Endothelial cell of umbilical vein (primary cell): ENCODE measurements at regions not wholly inside any gene's neighbourhood (a gene's known extent, or its start where the extent isn't known, plus 50 kb on each side); places are given as distances from the start of the nearest gene placed in this dataset.

ENCODE experiments used
- BruUV-seq: library from RNA; stranded (reverse); fragments of 400-500 nt; replicated peaks from 2 replicates; lab custom pipeline; 2021; lab: Mats Ljungman, UMichigan
- CTCF ChIA-PET: fragments of 300-600, 350-600 bp; sonication (Branson Sonifier 250); formaldehyde crosslinking; loops from one replicate; lab custom pipeline; 2021; ENCODE audit warnings: antibody characterized with exemption, inconsistent platforms; lab: Charles Lee
- POLR2A ChIA-PET: fragments of 300-600, 350-600 bp; sonication (Branson Sonifier 250); formaldehyde crosslinking; loops from one replicate; lab custom pipeline; 2021; ENCODE audit warnings: antibody characterized with exemption, inconsistent platforms; lab: Charles Lee
- DNase-seq: peaks from one replicate; pipeline ENCODE4 v3.0.0-alpha.2; 2011; ENCODE audit warnings: low read depth, low spot score
- FAIRE-seq: peaks from 2 replicates; lab custom pipeline; 2011; peaks lifted over from hg19 to GRCh38; lab: Jason Lieb, UNC
- H2AFZ ChIP-seq: 2 replicates; pipeline ENCODE4 v1.6.0; 2012; ENCODE audit warnings: low read depth, low read length, control low read depth, inconsistent platforms
- H3K27ac ChIP-seq: 2 replicates; pipeline ENCODE4 v1.5.1; 2011; ENCODE audit warnings: low read depth, mild to moderate bottlenecking, control low read depth, low read length, moderate library complexity; ENCODE audit not compliant: insufficient read depth
- H3K27me3 ChIP-seq, 2 experiments: 2 replicates each; pipeline versions ENCODE4 v1.6.0 to v1.6.1; 2011; ENCODE audit warnings: low read length in 2 of 2, mixed read lengths in 1 of 2; ENCODE audit not compliant: control insufficient read depth in 2 of 2, insufficient read depth in 2 of 2
- H3K36me3 ChIP-seq, 2 experiments: 2 replicates in 1 of 2; 3 replicates in 1 of 2; pipeline ENCODE4 v1.5.1; 2011; ENCODE audit warnings: low read length in 2 of 2, mild to moderate bottlenecking in 1 of 2, moderate library complexity in 1 of 2; ENCODE audit not compliant: control insufficient read depth in 2 of 2, insufficient read depth in 2 of 2; ENCODE audit errors: extremely low read depth in 1 of 2
- H3K4me1 ChIP-seq: 3 replicates; pipeline ENCODE4 v1.5.1; 2011; ENCODE audit warnings: mild to moderate bottlenecking, low read length; ENCODE audit not compliant: control insufficient read depth, insufficient read depth; ENCODE audit errors: extremely low read depth
- H3K4me2 ChIP-seq: 2 replicates; pipeline ENCODE4 v1.6.1; 2011; ENCODE audit warnings: low read length, control low read depth, mixed read lengths; ENCODE audit not compliant: insufficient read depth
- H3K4me3 ChIP-seq, 3 experiments: fragments of 200-600 bp in 1 of 3; sonication (generic), shearing (Covaris generic) in 1 of 3; replicated peaks in 1 of 3; 2 replicates each; pipeline ENCODE4 v1.5.1; 2011 to 2016; ENCODE audit warnings: control low read depth in 3 of 3, low read length in 3 of 3, mild to moderate bottlenecking in 2 of 3, inconsistent platforms in 1 of 3, low read depth in 1 of 3, moderate library complexity in 1 of 3; ENCODE audit not compliant: insufficient read depth in 1 of 3
- H3K79me2 ChIP-seq: 2 replicates; pipeline ENCODE4 v1.6.0; 2012; ENCODE audit warnings: low read length, inconsistent platforms; ENCODE audit not compliant: control insufficient read depth, insufficient read depth
- H3K9ac ChIP-seq: replicated peaks from 2 replicates; pipeline ENCODE3; 2011; ENCODE audit warnings: low read length, control low read depth; ENCODE audit not compliant: insufficient read depth; ENCODE audit errors: extremely low read depth
- H3K9me1 ChIP-seq: replicated peaks from 3 replicates; pipeline ENCODE4 v1.6.0; 2011; ENCODE audit warnings: mild to moderate bottlenecking, low read length; ENCODE audit not compliant: control insufficient read depth, insufficient read depth; ENCODE audit errors: extremely low read depth
- H3K9me3 ChIP-seq: replicated peaks from 2 replicates; pipeline ENCODE4 v1.5.1; 2012; ENCODE audit warnings: low read length, inconsistent platforms; ENCODE audit not compliant: control insufficient read depth, insufficient read depth
- H4K20me1 ChIP-seq: replicated peaks from 2 replicates; pipeline ENCODE3; 2011; ENCODE audit warnings: mild to moderate bottlenecking, low read length; ENCODE audit not compliant: control insufficient read depth, insufficient read depth; ENCODE audit errors: extremely low read depth
- CTCF ChIP-seq, 2 donors: IDR thresholded peaks; 1 replicate in 1 of 2; 2 replicates in 1 of 2; pipeline ENCODE4 v1.5.1; 2011; ENCODE audit warnings: low read length in 2 of 2, mild to moderate bottlenecking in 2 of 2, moderate library complexity in 2 of 2, control low read depth in 1 of 2, inconsistent platforms in 1 of 2, low read depth in 1 of 2; ENCODE audit not compliant: insufficient read depth in 1 of 2; ENCODE audit errors: extremely low read depth in 1 of 2
- EZH2 ChIP-seq: IDR thresholded peaks from 2 replicates; pipeline ENCODE4 v1.6.1; 2012; ENCODE audit warnings: borderline replicate concordance, low read depth, mild to moderate bottlenecking, moderate library complexity, low read length, inconsistent platforms; ENCODE audit not compliant: severe bottlenecking
- FOS ChIP-seq: IDR thresholded peaks from 2 replicates; pipeline ENCODE4 v1.6.1; 2011; ENCODE audit warnings: mild to moderate bottlenecking, low read length, moderate library complexity, borderline replicate concordance; ENCODE audit not compliant: insufficient read depth
- GATA2 ChIP-seq: IDR thresholded peaks from 2 replicates; pipeline ENCODE4 v1.7.0; 2011; ENCODE audit warnings: low read depth, mild to moderate bottlenecking, moderate library complexity, mixed read lengths, low read length; ENCODE audit not compliant: insufficient read length, insufficient read depth
- JUN ChIP-seq: IDR thresholded peaks from 2 replicates; pipeline ENCODE4 v1.6.1; 2011; ENCODE audit warnings: borderline replicate concordance, low read depth; ENCODE audit not compliant: insufficient read length, insufficient read depth
- MYC ChIP-seq: IDR thresholded peaks from one replicate; pipeline ENCODE4 v1.6.1; 2011; ENCODE audit warnings: mild to moderate bottlenecking, low read depth, low read length
- POLR2A ChIP-seq: IDR thresholded peaks from 2 replicates; pipeline ENCODE4 v1.6.1; 2012; ENCODE audit warnings: low read depth, mild to moderate bottlenecking, control low read depth, low read length
- POLR2AphosphoS5 ChIP-seq: IDR thresholded peaks from 2 replicates; pipeline ENCODE4 v1.6.1; 2012; ENCODE audit warnings: low read depth, mild to moderate bottlenecking, control low read depth, low read length, moderate library complexity; ENCODE audit not compliant: insufficient read depth
- dilution Hi-C: fragments of 300-500 bp; cut with MboI; formaldehyde crosslinking; loops from one replicate; pipeline ENCODE4 v1.15.0; 2019; ENCODE audit warnings: low sequenced_read_pairs; ENCODE audit not compliant: extremely low pct_ligation_motif_present
- intact Hi-C: fragments of 100-400 bp; cut with micrococcal nuclease; formaldehyde crosslinking; loops from one replicate; pipeline ENCODE4 v1.10.0; 2022
- TF ChIP-seq, protein P1 (sequence below): IDR thresholded peaks from 2 replicates; pipeline ENCODE4 v1.6.1; 2011; ENCODE audit not compliant: insufficient read depth, insufficient read length

GRCh38 chr10:130747946-130748345 is 563.6 kb downstream of the TCERG1L start:
- POLR2A ChIA-PET: no interaction called here
- TF ChIP-seq MYC (no peak), JUN (no peak), GATA2 (no peak), EZH2 (no peak), POLR2A (no peak), FOS (no peak), POLR2AphosphoS5 (no peak), CTCF (IDR thresholded peaks at IDR 0.05; ENCODE audit: extremely low read depth in 1 of 2, insufficient read depth in 1 of 2, low read depth in 1 of 2, low read length in 2 of 2) (no peak)
- TF ChIP-seq, protein P1, sequence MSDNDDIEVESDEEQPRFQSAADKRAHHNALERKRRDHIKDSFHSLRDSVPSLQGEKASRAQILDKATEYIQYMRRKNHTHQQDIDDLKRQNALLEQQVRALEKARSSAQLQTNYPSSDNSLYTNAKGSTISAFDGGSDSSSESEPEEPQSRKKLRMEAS: no peak
- dilution Hi-C loops (no loop called here), intact Hi-C loops (no loop called here)
- Histone ChIP-seq H3K27me3 (no peaks in the 10 kb centered on the region), H3K4me3 (no peak overlapping the region), H3K4me1 (no peaks in the 10 kb centered on the region), H3K27ac (no peak overlapping the region), H3K36me3 (no peaks in the 10 kb centered on the region), H3K4me2 (no peak overlapping the region), H3K9me1 (no peaks in the 10 kb centered on the region), H4K20me1 (no peaks in the 10 kb centered on the region), H3K9me3 (peaks cover 7% of the 10 kb centered on the region), H3K9ac (no peak overlapping the region), H2AFZ (no peak overlapping the region), H3K79me2 (no peaks in the 10 kb centered on the region)
- CTCF ChIA-PET: no interaction called here
- FAIRE-seq: no peak
- DNase-seq: no peak
- no TSS peak for BruUV-seq
